ENCODE measurements at regions not wholly inside any gene's neighbourhood (a gene's known extent, or its start where the extent isn't known, plus 50 kb on each side); places are given as distances from the start of the nearest gene placed in this dataset.

DNA sequence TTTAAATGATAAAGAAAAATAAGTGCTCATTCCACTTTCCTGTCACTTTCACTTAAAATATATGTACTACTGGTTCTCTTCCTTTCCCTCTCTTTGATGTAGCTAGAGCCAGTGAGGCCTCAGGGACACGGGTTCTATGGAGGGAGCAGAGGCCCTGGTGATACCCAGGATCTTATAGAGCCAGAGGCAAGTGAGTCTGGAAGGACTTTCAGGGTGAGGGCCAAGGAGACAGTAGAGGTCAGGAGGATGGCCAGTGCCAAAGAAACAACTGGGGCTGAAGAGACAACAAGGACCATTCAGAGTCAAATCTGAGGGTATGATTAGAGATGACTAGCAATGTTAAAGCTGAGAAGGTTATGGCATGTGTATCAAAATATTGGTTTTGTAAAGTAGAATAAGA, 124.1 kb upstream of the GOLGA6L6 start:
- H3K36me3 ChIP-seq (ENCODE audit: insufficient read depth, low read length) = no peaks in the 10 kb centered on the region
- H3K9me3 ChIP-seq (ENCODE audit: insufficient read depth, low read depth, low read length) = no peaks in the 10 kb centered on the region
- no peak overlapping the region for H3K4me3 ChIP-seq (ENCODE audit: insufficient read depth, low read depth, low read length)
- no peak overlapping the region for H3K9ac ChIP-seq (ENCODE audit: low read length)
- no peak overlapping the region for H2AFZ ChIP-seq (ENCODE audit: low read depth, low read length)
- DNase-seq (ENCODE audit: low read depth) (no peak), FAIRE-seq (no peak)
- no peak for TF ChIP-seq EZH2 (IDR thresholded peaks at IDR 0.05; ENCODE audit: insufficient read depth, low read length)
- TF ChIP-seq, protein P1, sequence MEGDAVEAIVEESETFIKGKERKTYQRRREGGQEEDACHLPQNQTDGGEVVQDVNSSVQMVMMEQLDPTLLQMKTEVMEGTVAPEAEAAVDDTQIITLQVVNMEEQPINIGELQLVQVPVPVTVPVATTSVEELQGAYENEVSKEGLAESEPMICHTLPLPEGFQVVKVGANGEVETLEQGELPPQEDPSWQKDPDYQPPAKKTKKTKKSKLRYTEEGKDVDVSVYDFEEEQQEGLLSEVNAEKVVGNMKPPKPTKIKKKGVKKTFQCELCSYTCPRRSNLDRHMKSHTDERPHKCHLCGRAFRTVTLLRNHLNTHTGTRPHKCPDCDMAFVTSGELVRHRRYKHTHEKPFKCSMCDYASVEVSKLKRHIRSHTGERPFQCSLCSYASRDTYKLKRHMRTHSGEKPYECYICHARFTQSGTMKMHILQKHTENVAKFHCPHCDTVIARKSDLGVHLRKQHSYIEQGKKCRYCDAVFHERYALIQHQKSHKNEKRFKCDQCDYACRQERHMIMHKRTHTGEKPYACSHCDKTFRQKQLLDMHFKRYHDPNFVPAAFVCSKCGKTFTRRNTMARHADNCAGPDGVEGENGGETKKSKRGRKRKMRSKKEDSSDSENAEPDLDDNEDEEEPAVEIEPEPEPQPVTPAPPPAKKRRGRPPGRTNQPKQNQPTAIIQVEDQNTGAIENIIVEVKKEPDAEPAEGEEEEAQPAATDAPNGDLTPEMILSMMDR (IDR thresholded peaks at IDR 0.05; ENCODE audit: insufficient read depth, low read depth, low read length) = no peak
- H3K4me3 Mint-ChIP-seq (ENCODE audit: unreplicated experiment) = no peak overlapping the region
- no peak overlapping the region for H3K27ac ChIP-seq (ENCODE audit: low read depth, low read length)
- no peak overlapping the region for H3K27ac Mint-ChIP-seq (ENCODE audit: unreplicated experiment)
- H3K4me1 ChIP-seq (ENCODE audit: insufficient read depth, low read length) = no peaks in the 10 kb centered on the region
- no peaks in the 10 kb centered on the region for H3K4me1 Mint-ChIP-seq (ENCODE audit: low read depth, unreplicated experiment)
- H3K27me3 ChIP-seq (ENCODE audit: insufficient read depth, low read length) = no peaks in the 10 kb centered on the region
- H3K9me3 Mint-ChIP-seq (ENCODE audit: unreplicated experiment) = no peaks in the 10 kb centered on the region
- H4K20me1 ChIP-seq (ENCODE audit: insufficient read depth, low read length) = no peaks in the 10 kb centered on the region
- H3K27me3 Mint-ChIP-seq (ENCODE audit: low read depth, unreplicated experiment) = no peaks in the 10 kb centered on the region
- H3K36me3 Mint-ChIP-seq (ENCODE audit: low read depth, unreplicated experiment) = no peaks in the 10 kb centered on the region
- H3K79me2 ChIP-seq (ENCODE audit: insufficient read depth, low read length) = no peaks in the 10 kb centered on the region
- no peak overlapping the region for H3K4me2 ChIP-seq (ENCODE audit: low read length)

DNA sequence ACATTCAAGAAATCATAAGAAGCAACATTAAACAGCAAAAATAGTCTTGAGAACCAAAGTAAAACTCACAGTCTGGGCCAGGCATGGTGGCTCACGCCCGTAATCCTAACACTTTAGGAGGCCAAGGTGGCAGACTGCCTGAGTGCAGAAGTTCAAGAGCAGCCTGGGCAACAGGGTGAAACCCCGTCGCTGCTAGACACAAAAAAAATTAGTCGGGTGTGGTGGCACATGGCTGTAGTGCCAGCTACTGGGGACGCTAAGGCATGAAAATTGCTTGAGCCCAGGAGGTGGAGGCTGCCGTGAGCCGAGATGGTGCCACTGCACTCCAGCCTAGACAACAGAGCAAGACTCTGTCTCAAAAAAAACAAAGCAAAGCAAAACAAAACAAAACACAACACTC, 117.7 kb upstream of the GOLGA6L6 start:
- H3K27me3 ChIP-seq (ENCODE audit: insufficient read depth, low read length) = no peaks in the 10 kb centered on the region
- H3K79me2 ChIP-seq (ENCODE audit: insufficient read depth, low read length) = no peaks in the 10 kb centered on the region
- H3K4me3 ChIP-seq (ENCODE audit: insufficient read depth, low read depth, low read length) = no peak overlapping the region
- H3K27ac ChIP-seq (ENCODE audit: low read depth, low read length) = no peak overlapping the region
- Mint-ChIP-seq H3K4me1 (ENCODE audit: low read depth, unreplicated experiment) (no peaks in the 10 kb centered on the region), H3K36me3 (ENCODE audit: low read depth, unreplicated experiment) (no peaks in the 10 kb centered on the region), H3K9me3 (ENCODE audit: unreplicated experiment) (no peaks in the 10 kb centered on the region), H3K27ac (ENCODE audit: unreplicated experiment) (no peak overlapping the region), H3K4me3 (ENCODE audit: unreplicated experiment) (no peak overlapping the region), H3K27me3 (ENCODE audit: low read depth, unreplicated experiment) (no peaks in the 10 kb centered on the region)
- no peaks in the 10 kb centered on the region for H4K20me1 ChIP-seq (ENCODE audit: insufficient read depth, low read length)
- FAIRE-seq (no peak), DNase-seq (ENCODE audit: low read depth) (no peak)
- H3K4me2 ChIP-seq (ENCODE audit: low read length) = no peak overlapping the region
- H3K4me1 ChIP-seq (ENCODE audit: insufficient read depth, low read length) = no peaks in the 10 kb centered on the region
- no peak overlapping the region for H3K9ac ChIP-seq (ENCODE audit: low read length)
- H3K9me3 ChIP-seq (ENCODE audit: insufficient read depth, low read depth, low read length) = no peaks in the 10 kb centered on the region
- TF ChIP-seq EZH2 (IDR thresholded peaks at IDR 0.05; ENCODE audit: insufficient read depth, low read length) = no peak
- TF ChIP-seq, protein P1 (IDR thresholded peaks at IDR 0.05; ENCODE audit: insufficient read depth, low read depth, low read length) = no peak
- no peaks in the 10 kb centered on the region for H3K36me3 ChIP-seq (ENCODE audit: insufficient read depth, low read length)
- H2AFZ ChIP-seq (ENCODE audit: low read depth, low read length) = no peak overlapping the region

DNA sequence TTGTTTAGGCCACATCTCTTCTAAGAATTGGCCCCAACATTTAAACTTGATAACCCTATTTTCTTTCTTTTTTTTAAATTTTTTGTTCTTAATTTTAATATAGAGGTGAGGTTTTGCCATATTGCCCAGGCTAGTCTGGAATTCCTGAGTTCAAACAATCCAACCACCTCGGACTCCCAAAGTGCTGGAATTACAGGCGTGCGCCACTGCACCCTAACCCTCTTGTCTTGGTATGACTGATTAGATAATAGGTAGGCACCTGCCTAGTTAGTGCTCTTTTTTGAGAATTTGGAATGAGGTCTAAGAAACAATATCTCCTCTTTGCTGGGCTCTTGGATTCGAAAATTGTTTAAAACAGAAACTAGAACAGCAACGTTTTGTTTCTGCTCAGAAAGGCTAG, 116.4 kb upstream of the GOLGA6L6 start:
- H3K9ac ChIP-seq (ENCODE audit: low read length) = no peak overlapping the region

More for the DNA sequence above, 116.4 kb upstream of the GOLGA6L6 start:
- H3K27ac Mint-ChIP-seq (ENCODE audit: unreplicated experiment) = no peak overlapping the region
- no peak for FAIRE-seq
- no peaks in the 10 kb centered on the region for H3K4me1 Mint-ChIP-seq (ENCODE audit: low read depth, unreplicated experiment)
- H4K20me1 ChIP-seq (ENCODE audit: insufficient read depth, low read length) = no peaks in the 10 kb centered on the region
- H3K4me3 ChIP-seq (ENCODE audit: insufficient read depth, low read depth, low read length) = no peak overlapping the region
- TF ChIP-seq, protein P1 (IDR thresholded peaks at IDR 0.05; ENCODE audit: insufficient read depth, low read depth, low read length) = no peak
- TF ChIP-seq EZH2 (IDR thresholded peaks at IDR 0.05; ENCODE audit: insufficient read depth, low read length) = no peak
- H3K79me2 ChIP-seq (ENCODE audit: insufficient read depth, low read length) = no peaks in the 10 kb centered on the region
- H3K36me3 Mint-ChIP-seq (ENCODE audit: low read depth, unreplicated experiment) = no peaks in the 10 kb centered on the region
- H3K4me3 Mint-ChIP-seq (ENCODE audit: unreplicated experiment) = no peak overlapping the region
- no peaks in the 10 kb centered on the region for H3K36me3 ChIP-seq (ENCODE audit: insufficient read depth, low read length)
- H3K27me3 Mint-ChIP-seq (ENCODE audit: low read depth, unreplicated experiment) = no peaks in the 10 kb centered on the region
- H3K27ac ChIP-seq (ENCODE audit: low read depth, low read length) = no peak overlapping the region
- H3K9me3 ChIP-seq (ENCODE audit: insufficient read depth, low read depth, low read length) = no peaks in the 10 kb centered on the region
- H3K9me3 Mint-ChIP-seq (ENCODE audit: unreplicated experiment) = no peaks in the 10 kb centered on the region
- H2AFZ ChIP-seq (ENCODE audit: low read depth, low read length) = no peak overlapping the region
- H3K4me1 ChIP-seq (ENCODE audit: insufficient read depth, low read length) = no peaks in the 10 kb centered on the region
- no peak overlapping the region for H3K4me2 ChIP-seq (ENCODE audit: low read length)
- DNase-seq (ENCODE audit: low read depth) = no peak
- no peaks in the 10 kb centered on the region for H3K27me3 ChIP-seq (ENCODE audit: insufficient read depth, low read length)

Data from astrocyte (in vitro differentiated cells and primary cell).